HG02678 (cell line): ENCODE measurements at regions not wholly inside any gene's neighbourhood (a gene's known extent, or its start where the extent isn't known, plus 50 kb on each side); places are given as distances from the start of the nearest gene placed in this dataset.

Experiments
- ATAC-seq: cut with Tn5 transposase; IDR thresholded peaks from one replicate; pipeline ENCODE4 v1.9.1; 2021; ENCODE audit warnings: mild to moderate bottlenecking, moderate library complexity; ENCODE audit not compliant: unreplicated experiment

- ATAC-seq: no peak
These were observed 472.8 kb downstream of the CCDC171 start for GRCh38 chr9:16025627-16026026.

- no peak for ATAC-seq
These were observed 474.0 kb downstream of the CCDC171 start for GRCh38 chr9:16026886-16027285.

GRCh38 chr9:16028548-16028947 lies 475.7 kb downstream of the CCDC171 start:
- no peak for ATAC-seq

GRCh38 chr9:16029046-16029615 lies 476.3 kb downstream of the CCDC171 start:
- ATAC-seq: no peak

- no peak for ATAC-seq
These were observed 477.0 kb downstream of the CCDC171 start for GRCh38 chr9:16029796-16030363.

GRCh38 chr9:16030528-16031185 lies 477.8 kb downstream of the CCDC171 start:
- peak; percentile 97 for ATAC-seq

- ATAC-seq: no peak
These were observed 478.6 kb downstream of the CCDC171 start for GRCh38 chr9:16031486-16031885.

- no peak for ATAC-seq
These were observed 479.1 kb downstream of the CCDC171 start for GRCh38 chr9:16031971-16032370.

- ATAC-seq: no peak
These were observed 480.0 kb downstream of the CCDC171 start for GRCh38 chr9:16032799-16033198.

- no peak for ATAC-seq
These were observed 480.4 kb downstream of the CCDC171 start for GRCh38 chr9:16033253-16033652.

- no peak for ATAC-seq
These were observed 481.3 kb downstream of the CCDC171 start for GRCh38 chr9:16033921-16034691.

GRCh38 chr9:16039218-16039987 lies 486.6 kb downstream of the CCDC171 start:
- no peak for ATAC-seq

- no peak for ATAC-seq
These were observed 487.3 kb downstream of the CCDC171 start for GRCh38 chr9:16039988-16040761.

- no peak for ATAC-seq
These were observed 491.1 kb downstream of the CCDC171 start for GRCh38 chr9:16043756-16044578.

- no peak for ATAC-seq
These were observed 491.7 kb downstream of the CCDC171 start for GRCh38 chr9:16044579-16044881.

GRCh38 chr9:16045651-16046280 lies 492.9 kb downstream of the CCDC171 start:
- ATAC-seq: no peak

GRCh38 chr9:16046713-16047112 lies 493.9 kb downstream of the CCDC171 start:
- ATAC-seq: no peak

- no peak for ATAC-seq
These were observed 495.3 kb downstream of the CCDC171 start for GRCh38 chr9:16048129-16048528.

- ATAC-seq: no peak
These were observed 499.3 kb downstream of the CCDC171 start for GRCh38 chr9:16052146-16052545.
